Adipose tissue (tissue), 3 donors: ENCODE measurements at regions not wholly inside any gene's neighbourhood (a gene's known extent, or its start where the extent isn't known, plus 50 kb on each side); places are given as distances from the start of the nearest gene placed in this dataset.

Source experiments
- H3K27ac ChIP-seq: one replicate; pipeline ENCODE4 v1.5.1; 2013; ENCODE audit warnings: low read depth, low read length
- WGBS, 3 donors: extraction: QIAGEN DNeasy Blood & Tissue Kit; methylation state at CpG; one replicate each; pipeline ENCODE4 v1.1.7; 2013; 5-methylcytosine and 5-hydroxymethylcytosine counted together
- donor health status: healthy with polysubstance abuse.
- donor health status: Bipolar disorder and iron deficiency.
- donor health status: healthy.

DNA sequence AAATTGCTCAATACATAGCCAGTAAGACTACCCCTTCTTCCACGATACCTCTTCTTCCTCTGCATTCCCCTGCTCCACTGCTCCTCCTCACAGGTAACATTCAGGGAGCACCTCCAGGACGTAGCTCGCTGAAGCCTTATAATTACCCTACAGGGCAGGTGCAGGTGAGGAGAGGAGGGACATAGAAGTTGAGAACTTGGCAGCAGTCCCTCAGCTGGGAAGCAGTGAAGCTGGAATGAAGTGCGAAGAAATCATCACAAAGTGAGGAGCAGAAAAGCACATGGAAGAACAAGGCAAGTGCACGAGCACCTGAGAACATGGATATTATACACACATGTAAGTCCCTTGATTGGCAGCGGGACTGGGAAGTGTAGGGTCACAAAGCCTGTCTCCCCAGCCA is 118.2 kb downstream of the HSD17B3 start:
- 81 to 91% (median 89%) methylated on average over 6 of the region's 6 CpGs for WGBS, 3 donors
- H3K27ac ChIP-seq, result no peak overlapping the region

DNA sequence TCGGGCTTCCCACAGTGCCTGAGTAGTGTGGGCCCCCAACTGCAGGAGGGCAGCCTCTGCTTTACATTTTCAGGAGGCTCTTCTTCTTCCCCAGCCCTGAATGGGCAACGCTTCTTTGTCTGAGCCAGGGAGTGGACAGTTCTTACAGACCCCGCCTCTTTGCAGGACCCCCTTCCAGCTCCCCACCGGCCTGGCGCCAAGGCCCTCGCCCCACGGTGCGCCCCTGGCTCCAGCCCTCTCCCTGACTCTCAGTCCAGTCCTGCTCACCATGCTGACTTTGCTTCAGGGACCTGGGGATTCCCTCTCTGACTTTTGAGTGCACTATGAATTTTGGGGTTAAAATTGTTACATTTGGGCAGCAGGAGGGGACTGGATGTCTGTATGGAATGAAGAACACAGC is 123.8 kb downstream of the HSD17B3 start:
- 88 to 90% (median 90%) methylated on average over 8 of the region's 8 CpGs for WGBS, 3 donors
- no peak overlapping the region for H3K27ac ChIP-seq

DNA sequence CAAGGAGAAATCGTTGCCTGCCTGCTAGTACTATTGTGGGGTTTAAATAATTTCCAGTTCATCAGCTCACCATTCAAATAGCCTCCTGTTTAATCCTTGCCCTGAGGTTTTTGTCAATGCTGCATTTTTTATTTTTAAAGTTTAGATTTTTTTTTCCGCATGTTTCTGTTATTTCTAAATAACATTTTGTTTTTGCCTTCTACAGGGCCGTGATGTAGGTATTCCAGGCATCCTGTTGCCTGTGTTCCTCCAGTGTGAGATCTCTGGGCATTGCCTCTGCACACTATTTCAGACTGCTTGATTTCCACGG is 124.3 kb downstream of the HSD17B3 start:
- no peak overlapping the region for H3K27ac ChIP-seq
- 61 to 78% (median 73%) methylated on average over 4 of the region's 4 CpGs for WGBS, 3 donors

DNA sequence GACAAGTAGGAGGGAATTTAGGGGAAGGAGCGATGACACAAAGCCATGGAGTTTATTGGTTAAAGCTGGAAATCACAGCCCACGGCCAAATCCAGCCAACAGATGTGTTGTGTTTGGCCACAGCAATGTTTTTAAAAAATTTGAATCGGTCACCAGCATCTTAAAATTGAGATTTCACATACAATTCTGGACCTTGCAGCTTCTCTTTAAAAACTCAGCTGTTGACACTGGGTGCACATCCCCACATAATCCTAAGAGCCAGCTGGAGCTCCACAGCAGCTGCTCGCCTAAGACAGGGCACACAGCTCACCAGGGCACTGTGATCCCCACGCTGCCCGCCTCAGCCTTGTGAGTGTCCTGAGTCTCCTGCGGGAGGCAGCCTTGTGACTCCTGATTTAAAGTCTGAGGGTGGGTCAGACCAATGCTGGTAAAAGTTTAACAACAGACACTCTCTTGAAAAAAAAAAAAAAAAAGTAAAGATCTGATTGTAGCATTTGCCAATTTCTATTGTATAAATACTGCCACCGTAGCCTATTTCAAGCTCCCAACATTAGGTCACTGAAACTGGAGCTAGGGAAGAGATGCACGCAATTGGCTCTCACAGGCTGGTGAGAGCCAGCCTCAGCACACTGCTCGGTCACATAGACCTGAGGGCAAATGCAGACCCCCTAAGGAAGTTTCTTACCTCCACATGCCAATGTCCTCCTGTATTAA is 124.8 kb downstream of the HSD17B3 start:
- WGBS, 3 donors, result 51 to 69% (median 58%) methylated on average over 10 of the region's 10 CpGs
- no peak overlapping the region for H3K27ac ChIP-seq

DNA sequence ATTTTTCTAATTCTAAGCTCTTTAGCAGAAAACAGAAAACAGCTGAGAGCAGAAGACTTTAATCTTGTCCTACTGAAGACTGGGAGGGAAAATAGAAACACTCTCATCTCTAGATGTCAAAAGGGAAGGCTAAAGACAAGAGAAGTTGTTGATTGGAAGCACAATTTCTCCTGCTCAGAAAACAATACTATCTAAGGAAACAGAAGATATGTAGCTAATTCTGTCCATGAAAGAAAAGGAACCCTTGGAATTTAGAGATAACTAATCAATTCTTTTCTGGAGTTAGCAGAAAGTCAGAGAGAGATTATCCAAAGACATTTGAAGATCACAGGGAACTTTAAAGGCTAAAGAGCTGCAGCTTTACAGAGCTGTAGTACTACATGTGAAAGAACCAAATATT is 126.2 kb downstream of the HSD17B3 start:
- H3K27ac ChIP-seq, result no peak overlapping the region

DNA sequence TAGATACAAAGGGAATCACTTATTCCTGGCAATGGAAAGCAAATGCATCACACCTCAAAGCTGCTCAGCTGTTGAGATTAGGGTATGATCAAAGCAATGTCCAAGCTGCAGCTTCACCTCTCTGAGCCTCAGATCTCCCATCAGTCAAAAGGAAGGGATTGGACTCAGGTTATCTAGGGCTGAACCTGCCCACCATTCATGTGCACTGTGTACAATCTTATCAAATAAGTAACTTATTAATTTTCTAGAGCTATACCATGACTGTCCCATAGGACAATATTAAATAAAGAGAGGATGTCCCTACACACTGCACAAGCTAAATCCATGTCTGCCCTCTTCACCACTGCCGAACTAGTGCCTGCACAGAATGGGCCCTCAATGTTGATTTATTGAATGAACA is 127.0 kb downstream of the HSD17B3 start:
- no peak overlapping the region for H3K27ac ChIP-seq
- 92 to 96% (median 93%) methylated on average over 1 of the region's 1 CpG for WGBS, 3 donors

DNA sequence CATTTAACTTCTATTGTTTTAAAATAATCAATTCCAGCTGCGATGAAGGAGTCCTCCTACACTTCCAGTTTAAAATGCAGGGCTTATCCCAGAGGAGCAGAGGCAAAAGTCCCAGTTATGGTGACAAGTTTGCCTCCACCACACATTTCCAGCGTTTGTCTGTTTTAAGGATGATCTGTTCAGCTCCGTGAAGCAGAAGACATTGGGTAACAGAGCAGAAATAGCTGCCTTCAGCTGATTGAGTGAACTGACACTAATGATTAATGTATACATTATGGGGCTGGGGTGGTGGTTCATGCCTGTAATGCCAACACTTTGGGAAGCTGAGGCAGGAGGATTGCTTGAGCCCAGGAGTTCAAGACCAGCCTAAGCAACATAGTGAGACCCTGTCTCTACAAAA is 127.6 kb downstream of the HSD17B3 start:
- H3K27ac ChIP-seq, result no peak overlapping the region
- 72 to 87% (median 84%) methylated on average over 3 of the region's 3 CpGs for WGBS, 3 donors

DNA sequence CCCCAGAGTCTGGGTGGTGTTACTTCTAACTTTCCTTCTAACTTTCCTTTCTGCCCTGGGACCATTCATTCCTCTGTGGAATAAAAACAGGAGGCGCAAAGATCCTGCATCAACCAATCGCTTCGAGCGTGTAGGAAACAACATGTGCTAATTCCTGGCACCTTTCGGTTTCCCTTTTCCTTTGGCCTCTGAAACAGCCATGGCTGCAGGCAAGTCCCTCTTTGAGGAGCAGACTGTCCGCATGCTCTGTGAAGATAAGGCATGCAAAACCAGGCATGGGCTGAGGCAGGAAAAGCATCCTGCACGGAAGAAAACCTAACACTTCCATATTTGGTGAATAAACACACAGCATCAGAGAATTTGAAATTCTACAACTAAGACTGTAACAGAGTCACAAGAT is 128.3 kb downstream of the HSD17B3 start:
- no peak overlapping the region for H3K27ac ChIP-seq
- 68 to 84% (median 73%) methylated on average over 7 of the region's 7 CpGs for WGBS, 3 donors

DNA sequence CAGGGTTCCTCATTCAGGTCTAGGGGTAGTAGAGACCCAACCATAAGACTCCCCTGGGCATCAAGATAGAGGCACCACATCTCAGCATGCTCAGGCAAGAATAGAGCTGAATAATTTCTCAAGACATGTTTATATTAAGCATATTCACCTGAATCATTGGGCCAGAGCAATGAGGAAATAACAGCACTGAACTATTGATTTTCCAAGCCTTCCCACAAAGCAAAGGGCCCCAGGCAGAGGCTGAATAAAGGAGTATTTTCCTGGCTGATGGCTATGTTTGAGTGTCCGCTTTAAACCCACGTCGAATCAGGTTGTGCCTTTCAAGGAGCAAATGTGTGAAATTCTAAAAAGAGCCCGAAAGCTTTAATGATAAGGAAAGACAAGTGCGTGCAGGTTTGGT is 129.2 kb downstream of the HSD17B3 start:
- WGBS, 3 donors, result 65 to 93% (median 92%) methylated on average over 5 of the region's 5 CpGs

DNA sequence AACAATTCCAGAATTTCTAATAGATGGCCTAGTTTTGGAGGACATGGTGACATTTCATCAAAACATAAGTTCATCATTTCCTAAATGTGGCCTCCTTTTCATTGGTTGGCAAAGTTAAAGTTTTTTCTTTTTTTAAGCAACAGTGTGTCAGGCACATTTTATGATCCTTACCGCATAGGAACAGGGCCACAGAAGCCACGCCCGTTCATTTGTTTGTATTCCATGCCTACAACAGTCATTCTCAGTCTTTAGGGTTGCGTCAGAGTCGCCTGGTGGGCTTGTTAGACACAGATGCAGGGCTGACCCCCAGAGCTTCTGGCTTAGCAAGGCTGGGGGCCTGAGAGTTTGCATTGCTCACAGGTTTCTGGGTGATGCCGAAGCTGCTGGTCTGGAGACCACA is 130.2 kb downstream of the HSD17B3 start:
- no peak overlapping the region for H3K27ac ChIP-seq
- 84 to 92% (median 85%) methylated on average over 6 of the region's 6 CpGs for WGBS, 3 donors

More for the DNA sequence above, 129.2 kb downstream of the HSD17B3 start:
- H3K27ac ChIP-seq, result no peak overlapping the region

DNA sequence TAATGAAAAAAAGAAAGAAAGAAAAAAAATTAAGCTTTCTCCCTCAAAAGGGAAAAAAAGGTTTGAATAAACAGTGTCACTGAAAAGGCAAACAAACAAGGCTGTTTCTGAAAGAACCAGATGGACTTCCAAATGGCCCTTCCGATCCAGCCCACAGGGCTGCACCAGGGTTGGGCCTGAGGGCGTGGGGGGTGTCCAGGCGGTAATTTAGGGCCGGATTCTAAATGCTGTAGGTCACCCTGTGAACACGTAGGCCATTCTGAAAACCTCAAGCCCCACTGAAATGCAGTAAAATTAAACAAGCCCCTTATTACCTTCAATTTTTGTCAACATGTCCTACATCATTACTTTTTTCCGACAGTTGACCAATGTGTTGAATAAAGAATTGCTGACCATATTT is 132.1 kb downstream of the HSD17B3 start:
- no peak overlapping the region for H3K27ac ChIP-seq
- WGBS, 3 donors, result 83 to 89% (median 87%) methylated on average over 6 of the region's 6 CpGs

DNA sequence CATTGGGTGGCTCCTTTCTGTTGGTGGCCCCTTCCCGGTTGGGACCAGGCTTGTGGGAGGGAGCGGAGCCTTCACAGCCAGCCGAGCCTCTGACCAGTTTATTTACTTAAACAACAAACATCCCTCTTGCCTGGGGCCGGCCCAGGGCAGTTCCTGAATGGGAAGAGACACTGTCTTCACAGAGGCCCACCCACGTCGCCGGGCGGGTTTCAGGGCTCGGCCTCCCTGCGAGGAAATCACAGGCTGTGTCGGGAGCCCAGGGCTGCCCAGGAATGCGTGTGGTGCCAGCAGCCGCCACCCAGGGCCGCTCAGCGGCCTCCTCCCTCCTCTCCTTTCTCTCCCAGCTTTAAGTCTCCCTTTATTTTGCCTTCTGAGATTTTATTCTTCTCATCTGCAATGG is 132.5 kb downstream of the HSD17B3 start:
- 50 to 58% (median 58%) methylated on average over 15 of the region's 15 CpGs for WGBS, 3 donors
- no peak overlapping the region for H3K27ac ChIP-seq

DNA sequence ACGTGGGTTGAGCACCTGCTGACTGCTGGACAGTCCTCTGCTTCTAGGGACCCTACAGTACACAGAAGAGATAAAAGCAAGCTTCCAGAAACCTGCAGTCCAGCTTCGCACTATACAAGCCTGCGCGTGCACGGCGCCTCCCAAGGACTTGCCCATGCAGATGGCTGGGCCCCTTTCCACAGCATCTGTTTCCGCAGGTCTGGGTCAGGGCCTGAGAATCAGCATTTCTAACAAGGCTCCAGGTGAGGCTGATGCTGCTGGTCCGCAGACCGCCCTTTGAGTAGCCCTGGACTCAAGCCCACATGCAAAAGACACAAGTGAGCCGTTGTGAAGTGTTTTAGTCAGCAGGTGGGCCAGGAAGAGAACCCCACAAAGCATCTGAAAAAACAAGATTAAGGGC is 133.1 kb downstream of the HSD17B3 start:
- H3K27ac ChIP-seq, result no peak overlapping the region
- 82 to 92% (median 88%) methylated on average over 10 of the region's 10 CpGs for WGBS, 3 donors

DNA sequence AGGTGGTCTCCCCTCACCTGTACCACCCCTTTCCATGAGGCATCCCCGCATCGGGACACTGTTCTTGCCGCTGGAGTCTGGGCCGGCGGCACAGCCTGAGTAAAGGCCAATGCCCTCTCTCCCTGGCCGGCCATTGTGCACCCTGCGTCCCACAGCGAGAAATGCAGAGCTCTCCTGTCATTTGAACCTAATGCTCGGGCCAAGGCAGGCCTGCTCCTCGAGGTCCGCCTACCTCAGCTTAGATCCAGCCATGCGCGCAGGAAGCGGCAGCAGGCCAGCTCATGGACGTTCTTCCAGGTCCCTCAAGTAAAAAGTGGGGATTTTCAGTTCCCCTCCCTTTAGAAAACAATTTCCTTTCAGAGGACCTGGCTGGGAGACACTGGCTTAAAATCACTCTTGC is 135.0 kb downstream of the HSD17B3 start:
- WGBS, 3 donors, result 90 to 96% (median 95%) methylated on average over 15 of the region's 15 CpGs
- no peak overlapping the region for H3K27ac ChIP-seq

DNA sequence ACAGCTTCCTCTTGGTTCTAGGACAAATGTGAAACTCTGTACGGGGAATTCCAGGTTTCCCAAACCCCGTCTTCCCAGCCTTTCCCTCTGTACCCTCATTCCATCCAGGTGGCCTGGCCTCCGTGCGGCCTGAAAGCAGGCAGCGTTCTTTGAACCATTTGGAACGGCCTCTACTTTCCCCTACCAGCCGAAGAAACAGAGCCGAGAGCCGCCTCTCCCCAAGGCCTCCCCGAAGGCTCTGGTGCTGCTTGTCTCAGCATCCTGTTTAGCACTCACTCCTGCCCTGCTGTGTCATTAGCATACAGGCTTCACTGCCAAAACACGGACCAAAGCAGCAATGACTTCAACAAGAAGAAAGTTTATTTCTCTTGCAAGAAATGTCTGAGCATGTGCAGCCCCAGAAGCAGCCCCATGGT is 137.7 kb downstream of the HSD17B3 start:
- WGBS, 3 donors, result 80 to 89% (median 84%) methylated on average over 11 of the region's 11 CpGs
- no peak overlapping the region for H3K27ac ChIP-seq

DNA sequence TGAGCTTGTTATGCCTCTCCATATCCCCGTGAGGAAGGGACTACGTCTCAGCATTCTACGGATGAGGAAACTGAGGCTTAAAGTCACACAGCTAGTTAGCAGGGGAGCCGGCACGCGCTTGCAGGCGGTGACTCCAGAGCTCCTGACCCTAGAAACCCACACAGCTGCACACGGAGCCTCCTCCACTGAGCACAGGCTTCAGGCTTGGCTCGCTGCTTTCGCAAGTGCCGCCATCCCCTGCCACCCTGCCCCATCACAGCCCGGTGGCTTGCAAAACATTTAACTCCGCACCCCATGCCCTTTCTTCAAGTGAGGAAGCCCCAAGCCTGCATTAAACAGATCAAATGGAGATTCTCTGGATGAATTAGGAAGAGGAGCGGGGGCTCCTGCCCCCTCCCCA is 138.3 kb downstream of the HSD17B3 start:
- 77 to 93% (median 80%) methylated on average over 14 of the region's 14 CpGs for WGBS, 3 donors
- no peak overlapping the region for H3K27ac ChIP-seq

DNA sequence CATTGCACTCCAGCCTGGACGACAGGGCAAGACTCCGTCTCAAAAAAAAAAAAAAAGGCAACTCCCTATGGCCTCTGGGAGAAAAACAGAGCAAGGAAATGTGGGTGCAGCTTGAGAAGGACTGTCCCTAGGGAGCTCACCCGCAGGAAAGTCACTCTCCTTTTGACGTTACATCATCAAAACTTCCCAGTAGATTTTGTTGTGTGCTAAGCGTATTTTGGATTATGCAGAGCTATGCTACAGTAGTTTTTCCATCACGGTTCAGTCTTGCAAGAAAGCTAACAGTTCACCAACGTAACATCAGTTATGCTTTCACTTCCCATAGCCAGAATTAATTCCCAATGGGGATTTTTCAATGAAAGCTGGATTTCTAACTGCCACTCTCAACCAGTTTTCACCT is 138.8 kb downstream of the HSD17B3 start:
- no peak overlapping the region for H3K27ac ChIP-seq
- 72 to 84% (median 75%) methylated on average over 7 of the region's 7 CpGs for WGBS, 3 donors

DNA sequence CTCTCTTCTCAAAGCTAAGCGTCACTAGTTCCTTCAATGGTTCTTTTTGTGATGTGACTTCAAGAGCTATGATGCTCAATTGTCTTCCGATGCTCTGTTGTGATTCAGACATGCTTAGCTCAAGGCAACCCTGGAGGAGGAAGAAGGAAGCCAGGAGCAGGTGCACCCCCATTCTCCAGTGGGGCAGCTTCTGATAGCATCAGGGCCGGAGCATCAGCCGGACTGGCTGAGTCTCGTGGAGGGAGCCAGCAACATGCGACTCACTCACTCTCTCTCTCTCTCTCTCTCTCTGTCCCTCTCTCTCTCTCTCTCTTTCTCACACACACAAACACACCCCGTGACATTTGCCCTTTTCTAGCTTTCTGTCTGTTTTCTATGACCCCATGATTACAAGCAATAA is 140.2 kb downstream of the HSD17B3 start:
- H3K27ac ChIP-seq, result no peak overlapping the region
- WGBS, 3 donors, result 70 to 77% (median 73%) methylated on average over 7 of the region's 7 CpGs

DNA sequence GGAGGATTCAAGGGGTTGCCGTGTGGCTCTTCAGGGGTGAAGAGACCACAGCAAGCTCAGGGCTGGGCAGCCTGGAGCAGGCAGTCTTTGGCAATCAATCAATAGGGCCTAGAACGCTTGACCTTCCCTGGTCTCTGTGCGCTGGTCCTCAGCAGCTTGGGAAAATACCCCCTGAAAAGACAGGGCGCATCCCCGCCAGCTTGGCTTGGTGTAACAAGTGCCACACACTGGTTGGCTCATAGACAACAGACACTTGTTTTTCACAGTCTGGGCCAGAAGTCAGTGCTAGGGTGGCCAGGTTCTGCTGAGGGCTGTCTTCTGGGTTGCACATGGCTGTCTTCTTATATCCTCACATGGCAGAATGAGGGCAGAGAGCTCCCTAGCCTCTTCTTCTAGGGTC is 141.1 kb downstream of the HSD17B3 start:
- H3K27ac ChIP-seq, result no peak overlapping the region
- WGBS, 3 donors, result 90 to 98% (median 97%) methylated on average over 5 of the region's 5 CpGs

DNA sequence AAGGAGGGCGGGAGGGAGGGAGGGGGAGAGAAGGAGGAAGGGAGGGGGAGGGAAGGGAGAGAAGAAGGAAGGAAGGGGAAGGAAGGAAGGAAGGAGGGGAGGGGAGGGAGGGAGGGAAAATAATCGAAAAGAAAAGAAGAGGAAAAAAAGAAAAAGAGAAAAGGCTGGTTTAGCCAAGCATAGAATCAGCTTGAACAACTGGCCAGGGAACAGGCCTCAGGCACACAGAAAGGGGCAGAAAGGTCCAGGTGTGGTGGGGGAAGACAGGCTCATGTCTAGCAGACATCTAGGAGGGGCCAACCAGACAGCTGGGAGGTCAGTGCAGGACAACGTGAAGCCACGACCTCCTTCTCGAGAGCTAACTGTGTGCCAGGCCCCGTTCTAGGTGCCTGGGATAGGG is 141.8 kb downstream of the HSD17B3 start:
- H3K27ac ChIP-seq, result no peak overlapping the region
- WGBS, 3 donors, result 70 to 78% (median 73%) methylated on average over 6 of the region's 6 CpGs

DNA sequence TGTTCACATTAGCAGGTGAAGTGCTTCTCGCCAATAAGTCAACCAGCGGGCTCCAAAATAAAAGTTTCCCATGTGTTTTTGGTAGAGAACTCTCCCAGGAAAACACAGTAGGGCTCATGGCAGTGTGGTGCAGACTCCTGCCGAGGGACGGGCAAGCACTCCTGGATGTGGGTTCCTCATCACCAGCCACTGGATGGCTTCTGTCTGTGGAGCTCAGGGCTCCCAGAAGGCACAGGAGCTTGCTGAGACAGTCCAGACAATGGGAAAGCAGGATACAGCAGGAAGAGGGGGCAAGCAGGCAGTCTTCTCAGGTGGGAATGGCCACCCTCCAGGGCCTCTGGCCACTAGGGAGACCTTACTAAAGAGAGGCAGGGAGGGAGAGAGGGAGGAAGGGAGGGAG is 142.4 kb downstream of the HSD17B3 start:
- H3K27ac ChIP-seq, result no peak overlapping the region
- WGBS, 3 donors, result 78 to 93% (median 93%) methylated on average over 4 of the region's 4 CpGs
